GM10248 (cell line): ENCODE measurements at regions not wholly inside any gene's neighbourhood (a gene's known extent, or its start where the extent isn't known, plus 50 kb on each side); places are given as distances from the start of the nearest gene placed in this dataset.

ENCODE experiments used
- CTCF ChIA-PET: fragments of 300-600 bp; sonication (Branson Sonifier 250); formaldehyde crosslinking; extraction: SDS; loops from one replicate; lab custom pipeline; 2021; ENCODE audit warnings: antibody characterized with exemption; lab: Yijun Ruan, JAX
- POLR2A ChIA-PET: fragments of 350-650 bp; sonication (Branson Sonifier 250); formaldehyde crosslinking; extraction: SDS; loops from one replicate; lab custom pipeline; 2020; ENCODE audit warnings: antibody characterized with exemption; lab: Yijun Ruan, JAX
- DNase-seq: peaks from one replicate; pipeline ENCODE4 v3.0.0; 2012; ENCODE audit errors: extremely low spot score
- TF ChIP-seq, protein P1 (sequence below): IDR thresholded peaks from 2 replicates; pipeline ENCODE4 v1.5.1; 2012; ENCODE audit warnings: mild to moderate bottlenecking, low read depth; ENCODE audit errors: extremely low read depth, missing control alignments, control extremely low read depth

DNA sequence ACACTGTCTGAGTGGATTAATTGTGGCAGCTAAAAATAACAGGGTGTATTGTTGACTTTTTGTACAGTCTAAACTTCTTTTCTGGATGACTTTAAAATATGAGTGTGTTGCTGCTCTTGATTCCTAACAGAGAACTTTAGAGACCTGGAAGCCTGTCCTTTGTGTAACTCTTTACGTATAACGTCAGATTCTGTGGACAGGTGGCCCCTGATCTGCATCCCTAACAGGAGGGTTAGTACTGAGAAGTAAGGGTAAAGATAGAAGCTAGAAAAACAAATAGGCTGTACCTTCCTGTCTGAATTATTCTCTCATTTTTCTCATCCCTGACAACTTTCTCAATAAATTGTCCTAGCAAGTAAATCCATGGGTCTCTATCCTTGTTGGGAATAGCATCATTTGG lies 105.7 kb upstream of the LIMCH1 start:
- TF ChIP-seq, protein P1, sequence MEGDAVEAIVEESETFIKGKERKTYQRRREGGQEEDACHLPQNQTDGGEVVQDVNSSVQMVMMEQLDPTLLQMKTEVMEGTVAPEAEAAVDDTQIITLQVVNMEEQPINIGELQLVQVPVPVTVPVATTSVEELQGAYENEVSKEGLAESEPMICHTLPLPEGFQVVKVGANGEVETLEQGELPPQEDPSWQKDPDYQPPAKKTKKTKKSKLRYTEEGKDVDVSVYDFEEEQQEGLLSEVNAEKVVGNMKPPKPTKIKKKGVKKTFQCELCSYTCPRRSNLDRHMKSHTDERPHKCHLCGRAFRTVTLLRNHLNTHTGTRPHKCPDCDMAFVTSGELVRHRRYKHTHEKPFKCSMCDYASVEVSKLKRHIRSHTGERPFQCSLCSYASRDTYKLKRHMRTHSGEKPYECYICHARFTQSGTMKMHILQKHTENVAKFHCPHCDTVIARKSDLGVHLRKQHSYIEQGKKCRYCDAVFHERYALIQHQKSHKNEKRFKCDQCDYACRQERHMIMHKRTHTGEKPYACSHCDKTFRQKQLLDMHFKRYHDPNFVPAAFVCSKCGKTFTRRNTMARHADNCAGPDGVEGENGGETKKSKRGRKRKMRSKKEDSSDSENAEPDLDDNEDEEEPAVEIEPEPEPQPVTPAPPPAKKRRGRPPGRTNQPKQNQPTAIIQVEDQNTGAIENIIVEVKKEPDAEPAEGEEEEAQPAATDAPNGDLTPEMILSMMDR: no peak
- DNase-seq: no peak
- ChIA-PET CTCF (no interaction called here), POLR2A (no interaction called here)

DNA sequence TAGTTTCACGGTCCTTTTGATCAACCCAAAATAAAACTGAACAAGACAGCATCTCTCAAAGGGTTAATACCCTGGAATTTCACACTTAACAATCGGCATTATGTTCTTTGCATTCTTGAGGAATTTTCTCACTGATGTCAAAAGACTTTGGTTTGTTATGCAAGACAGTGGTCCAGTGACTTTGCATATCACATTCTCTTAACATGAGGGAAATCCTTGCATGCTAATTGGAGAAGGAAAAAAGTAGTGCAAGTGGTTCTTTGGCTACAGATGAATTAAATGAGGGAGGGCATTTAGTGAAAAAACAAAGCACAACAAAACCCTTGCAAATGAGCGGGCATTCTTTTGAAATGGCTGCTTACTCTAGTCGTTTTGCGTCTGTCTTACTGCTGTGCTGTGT lies 105.1 kb upstream of the LIMCH1 start:
- TF ChIP-seq, protein P1: no peak
- ChIA-PET CTCF (no interaction called here), POLR2A (no interaction called here)
- DNase-seq: no peak

DNA sequence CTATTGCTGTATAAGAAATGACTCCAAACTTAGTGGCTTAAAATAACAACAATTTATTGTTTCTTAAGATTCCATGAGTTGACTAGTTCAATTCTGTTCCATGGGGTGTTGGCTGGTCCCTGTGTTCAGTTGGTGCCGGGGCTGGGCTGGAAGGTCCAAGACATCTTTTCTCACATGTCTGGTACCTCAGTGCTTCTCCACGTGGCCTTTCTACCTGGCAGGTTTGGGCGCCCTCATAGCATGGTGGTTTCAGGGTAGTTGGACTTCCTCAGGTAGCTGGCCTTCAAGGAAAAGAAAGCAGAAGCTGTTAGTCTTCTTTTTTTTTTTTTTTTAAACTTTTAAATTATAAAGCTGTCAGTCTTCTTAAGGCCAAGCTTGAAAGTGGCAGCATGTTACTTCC lies 104.6 kb upstream of the LIMCH1 start:
- CTCF ChIA-PET: interaction anchor here (1.2 kb wide), 1 partner anchor 13 kb away, joined by 4 read pairs; no protein-coding TSS in a partner anchor
- DNase-seq: no peak
- TF ChIP-seq, protein P1: no peak
- POLR2A ChIA-PET: no interaction called here

DNA sequence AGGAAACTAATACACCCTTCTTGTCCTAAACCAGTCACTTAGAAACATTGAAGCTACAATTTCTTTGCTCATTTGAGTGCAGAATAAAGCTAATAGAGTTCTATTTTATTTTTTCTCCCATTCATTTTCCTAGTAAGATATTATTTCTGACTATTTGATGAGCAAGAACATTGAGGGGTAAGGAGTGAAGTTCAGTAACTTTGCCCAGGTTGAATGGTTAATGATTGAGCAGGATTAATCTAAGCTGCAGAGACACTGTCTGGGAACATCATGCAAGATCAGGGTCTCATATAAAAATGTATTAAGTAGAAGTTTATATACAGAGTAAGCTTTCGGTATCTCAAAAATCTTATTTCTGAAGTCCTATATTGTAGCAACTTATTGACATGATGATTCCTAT lies 102.4 kb upstream of the LIMCH1 start:
- TF ChIP-seq, protein P1: no peak
- ChIA-PET POLR2A (no interaction called here), CTCF (interaction anchor here (1.5 to 1.6 kb wide), 2 partner anchors 8 to 104 kb away, joined by 3 to 4 read pairs; no protein-coding TSS in a partner anchor)
- no peak for DNase-seq

DNA sequence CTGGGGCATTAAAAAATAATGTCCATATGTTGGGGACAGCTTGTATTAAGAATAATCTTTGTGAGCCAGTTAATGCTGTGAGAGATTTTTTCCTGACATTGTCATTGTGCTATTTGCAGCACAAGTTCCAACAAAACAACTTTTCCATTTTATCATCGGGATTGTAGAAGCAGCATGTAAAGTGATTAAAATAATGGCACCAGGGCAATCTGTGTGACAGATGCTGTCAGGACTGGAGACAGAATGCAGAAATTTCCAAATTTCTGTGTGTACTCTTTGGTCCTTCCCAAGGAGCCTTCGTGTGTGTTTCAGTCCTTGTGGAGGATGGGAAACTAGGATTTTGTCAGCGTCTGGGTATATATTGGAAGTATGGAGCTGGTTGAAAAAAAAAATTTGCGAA lies 101.5 kb upstream of the LIMCH1 start:
- ChIA-PET CTCF (interaction anchor here (1.6 kb wide), 1 partner anchor 9 kb away, joined by 4 read pairs; no protein-coding TSS in a partner anchor), POLR2A (no interaction called here)
- TF ChIP-seq, protein P1: no peak
- no peak for DNase-seq

DNA sequence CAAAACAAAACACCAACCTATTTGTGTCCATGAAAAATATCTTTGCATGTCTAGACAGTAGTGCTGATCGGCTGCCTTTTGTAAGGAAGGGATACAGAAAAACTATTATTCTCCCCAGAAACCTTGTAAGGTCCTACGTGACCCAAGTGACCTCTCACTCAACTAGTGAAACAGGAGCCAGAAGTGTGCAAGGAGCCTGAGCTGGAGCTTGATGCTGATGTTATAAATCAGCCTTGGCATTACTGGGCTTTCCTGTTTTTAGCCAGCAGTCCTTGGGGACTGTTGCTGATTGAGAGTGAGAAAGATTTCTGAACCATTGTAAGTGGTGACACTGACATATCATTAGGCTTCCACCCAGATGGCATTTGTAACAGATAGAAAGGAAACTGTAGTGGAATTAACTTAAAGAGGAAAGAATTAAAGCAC lies 100.8 kb upstream of the LIMCH1 start:
- no peak for DNase-seq
- POLR2A ChIA-PET: no interaction called here
- CTCF ChIA-PET: interaction anchor here (1.6 kb wide), 1 partner anchor 10 kb away, joined by 4 read pairs; no protein-coding TSS in a partner anchor

More for the DNA sequence above, 100.8 kb upstream of the LIMCH1 start:
- TF ChIP-seq, protein P1: no peak
